HCT116 (cell line): ENCODE measurements at regions not wholly inside any gene's neighbourhood (a gene's known extent, or its start where the extent isn't known, plus 50 kb on each side); places are given as distances from the start of the nearest gene placed in this dataset.

Experiments used
- ATAC-seq: fragments of 200-7000 bp; cut with Tn5 transposase; 2 replicates; pipeline ENCODE4 v1.9.1; 2020; ENCODE audit warnings: mild to moderate bottlenecking, moderate library complexity
- BruUV-seq: library from RNA; stranded (reverse); fragments of 400-500 nt; replicated peaks from 2 replicates; lab custom pipeline; 2021; lab: Mats Ljungman, UMichigan
- CTCF ChIA-PET: fragments of 300-600 bp; sonication (Branson Sonifier 250); formaldehyde crosslinking; loops from one replicate; lab custom pipeline; 2021; ENCODE audit warnings: antibody characterized with exemption; lab: Charles Lee
- POLR2A ChIA-PET: fragments of 300-600, 350-600 bp; sonication (Branson Sonifier 250); formaldehyde crosslinking; loops from one replicate; lab custom pipeline; 2021; ENCODE audit warnings: antibody characterized with exemption; lab: Charles Lee
- RAD21 ChIA-PET, 2 experiments: fragments of 300-600 bp; sonication (Branson Sonifier 250); formaldehyde crosslinking; loops; one replicate each; lab custom pipeline; 2023; ENCODE audit warnings: low total read pairs in 2 of 2; ENCODE audit not compliant: uncharacterized antibody in 2 of 2, unreplicated experiment in 2 of 2, low non-redundant PET in 1 of 2; lab: Charles Lee
- DNase-seq: peaks from one replicate; pipeline ENCODE4 v3.0.0-alpha.2; 2010; ENCODE audit warnings: low read depth, low spot score
- H2AFZ ChIP-seq: fragments of 200-600 bp; shearing (Covaris generic), sonication (generic); 2 replicates; pipeline ENCODE4 v1.6.1; 2017; ENCODE audit warnings: low read depth, mixed run types, mixed read lengths, antibody characterized with exemption, low read length; ENCODE audit not compliant: poor library complexity, severe bottlenecking
- H3K27ac ChIP-seq: 2 replicates; pipeline ENCODE4 v1.5.1; 2012; ENCODE audit warnings: low read depth, low read length
- H3K27me3 ChIP-seq: fragments of 200-600 bp; sonication (generic); 2 replicates; pipeline ENCODE4 v1.6.1; 2016; ENCODE audit warnings: mixed run types, low read length, mixed read lengths; ENCODE audit not compliant: insufficient read depth
- H3K36me3 ChIP-seq, 2 experiments: fragments of 200-500 bp in 1 of 2; fragments of 200-600 bp in 1 of 2; sonication (Bioruptor generic) in 1 of 2; sonication (generic) in 1 of 2; 2 replicates each; pipeline versions ENCODE4 v1.5.1 to v1.6.1; 2014 to 2016; ENCODE audit warnings: low read length in 2 of 2, inconsistent platforms in 1 of 2, mixed read lengths in 1 of 2, mixed run types in 1 of 2; ENCODE audit not compliant: insufficient read depth in 2 of 2, control insufficient read depth in 1 of 2
- H3K4me1 ChIP-seq, 2 experiments: fragments of 200-600 bp in 1 of 2; sonication (generic) in 1 of 2; 2 replicates each; pipeline versions ENCODE4 v1.5.1 to v1.6.1; 2012 to 2017; ENCODE audit warnings: low read length in 2 of 2, inconsistent platforms in 1 of 2, mild to moderate bottlenecking in 1 of 2, mixed read lengths in 1 of 2, mixed run types in 1 of 2, moderate library complexity in 1 of 2; ENCODE audit not compliant: insufficient read depth in 2 of 2, control insufficient read depth in 1 of 2
- H3K4me2 ChIP-seq: fragments of 200-600 bp; sonication (generic); 2 replicates; pipeline ENCODE4 v1.6.1; 2017; ENCODE audit warnings: mixed run types, low read length, mixed read lengths
- H3K4me3 ChIP-seq, 2 experiments: fragments of 200-600 bp in 1 of 2; sonication (generic) in 1 of 2; replicated peaks in 1 of 2; 2 replicates each; pipeline ENCODE4 v1.5.1; 2011 to 2016; ENCODE audit warnings: low read length in 2 of 2, control low read depth in 1 of 2, low read depth in 1 of 2, mild to moderate bottlenecking in 1 of 2, mixed read lengths in 1 of 2, mixed run types in 1 of 2
- H3K79me2 ChIP-seq: fragments of 200-600 bp; sonication (generic); 2 replicates; pipeline ENCODE4 v1.6.1; 2017; ENCODE audit warnings: mild to moderate bottlenecking, mixed run types, low read length, moderate library complexity, mixed read lengths; ENCODE audit not compliant: insufficient read depth
- H3K9ac ChIP-seq: fragments of 200-600 bp; sonication (generic); 2 replicates; pipeline ENCODE4 v1.6.1; 2016; ENCODE audit warnings: low read length, mixed read lengths
- H3K9me2 ChIP-seq: fragments of 200-600 bp; sonication (generic), shearing (Covaris generic); 2 replicates; pipeline ENCODE4 v1.6.1; 2017; ENCODE audit warnings: mixed run types, mild to moderate bottlenecking, moderate library complexity; ENCODE audit not compliant: insufficient read depth
- H3K9me3 ChIP-seq, 2 experiments: fragments of 200-500 bp in 1 of 2; fragments of 200-600 bp in 1 of 2; sonication (Bioruptor generic) in 1 of 2; sonication (generic) in 1 of 2; 2 replicates each; pipeline ENCODE4 v1.6.1; 2014 to 2017; ENCODE audit warnings: low read length in 2 of 2, mixed read lengths in 2 of 2, inconsistent platforms in 1 of 2, low read depth in 1 of 2, mild to moderate bottlenecking in 1 of 2, mixed run types in 1 of 2, moderate library complexity in 1 of 2; ENCODE audit not compliant: control insufficient read depth in 1 of 2, insufficient read depth in 1 of 2
- H4K20me1 ChIP-seq: fragments of 200-600 bp; sonication (generic), shearing (Covaris generic); 2 replicates; pipeline ENCODE4 v1.6.1; 2017; ENCODE audit warnings: mixed run types, mild to moderate bottlenecking, moderate library complexity; ENCODE audit not compliant: insufficient read depth
- CBX3 ChIP-seq: IDR thresholded peaks from 2 replicates; pipeline ENCODE4 v1.6.1; 2012; ENCODE audit warnings: low read depth
- CEBPB ChIP-seq: IDR thresholded peaks from 2 replicates; pipeline ENCODE4 v1.6.1; 2012; ENCODE audit warnings: low read depth
- EGR1 ChIP-seq: IDR thresholded peaks from 2 replicates; pipeline ENCODE4 v1.6.1; 2012; ENCODE audit warnings: low read depth
- ELF1 ChIP-seq: IDR thresholded peaks from 2 replicates; pipeline ENCODE4 v1.6.1; 2012; ENCODE audit warnings: low read depth, borderline replicate concordance
- EZH2 ChIP-seq: fragments of 200-600 bp; sonication (generic); IDR thresholded peaks from 2 replicates; pipeline ENCODE4 v1.6.1; 2017; ENCODE audit warnings: antibody characterized with exemption, mixed run types
- EZH2phosphoT487 ChIP-seq: fragments of 200-600 bp; IDR thresholded peaks from 2 replicates; pipeline ENCODE4 v1.6.1; 2018; ENCODE audit warnings: antibody characterized with exemption, borderline replicate concordance
- FOSL1 ChIP-seq: IDR thresholded peaks from 2 replicates; pipeline ENCODE4 v1.6.1; 2012; ENCODE audit warnings: low read depth
- JUND ChIP-seq: IDR thresholded peaks from 2 replicates; pipeline ENCODE4 v1.6.1; 2012
- POLR2A ChIP-seq: IDR thresholded peaks from 2 replicates; pipeline ENCODE4 v1.7.0; 2011; ENCODE audit warnings: borderline replicate concordance; ENCODE audit not compliant: insufficient read depth, insufficient read length; ENCODE audit errors: extremely low read depth
- POLR2AphosphoS5 ChIP-seq: IDR thresholded peaks from 2 replicates; pipeline ENCODE4 v1.6.1; 2011; ENCODE audit warnings: mild to moderate bottlenecking, low read depth, low read length, moderate library complexity
- SP1 ChIP-seq: IDR thresholded peaks from 2 replicates; pipeline ENCODE4 v1.6.1; 2012; ENCODE audit warnings: low read depth
- SRF ChIP-seq: IDR thresholded peaks from 2 replicates; pipeline ENCODE4 v1.6.1; 2012; ENCODE audit warnings: low read depth
- TCF7L2 ChIP-seq: IDR thresholded peaks from 2 replicates; pipeline ENCODE4 v1.7.0; 2011; ENCODE audit warnings: borderline replicate concordance, inconsistent platforms; ENCODE audit not compliant: insufficient read depth, insufficient read length; ENCODE audit errors: extremely low read depth
- YY1 ChIP-seq: IDR thresholded peaks from 2 replicates; pipeline ENCODE4 v1.6.1; 2011; ENCODE audit warnings: low read length, low read depth, moderate library complexity, mild to moderate bottlenecking; ENCODE audit not compliant: insufficient replicate concordance; ENCODE audit errors: extremely low read depth
- ZFX ChIP-seq: fragments of 450-650 bp; IDR thresholded peaks from 2 replicates; pipeline ENCODE4 v1.6.1; 2017
- ZNF274 ChIP-seq: fragments of 200-500 bp; sonication (Bioruptor generic); IDR thresholded peaks from 2 replicates; pipeline ENCODE4 v1.6.1; 2014; ENCODE audit warnings: mild to moderate bottlenecking, low read depth, low read length, inconsistent platforms
- intact Hi-C: fragments of 100-400 bp; cut with micrococcal nuclease; formaldehyde crosslinking; loops from 2 replicates; pipeline ENCODE4 v1.10.0; 2022
- TF ChIP-seq, protein P1 (sequence below): IDR thresholded peaks from 2 replicates; pipeline ENCODE4 v1.6.1; 2012
- TF ChIP-seq, protein P2 (sequence below): IDR thresholded peaks from 2 replicates; pipeline ENCODE4 v1.6.1; 2012; ENCODE audit warnings: low read depth
- TF ChIP-seq, protein P3 (sequence below): IDR thresholded peaks from 2 replicates; pipeline ENCODE4 v1.6.1; 2012
- TF ChIP-seq, protein P4 (sequence below): IDR thresholded peaks from 2 replicates; pipeline ENCODE4 v1.6.1; 2011; ENCODE audit warnings: mild to moderate bottlenecking, low read length, moderate library complexity; ENCODE audit not compliant: insufficient replicate concordance; ENCODE audit errors: extremely low read depth

DNA sequence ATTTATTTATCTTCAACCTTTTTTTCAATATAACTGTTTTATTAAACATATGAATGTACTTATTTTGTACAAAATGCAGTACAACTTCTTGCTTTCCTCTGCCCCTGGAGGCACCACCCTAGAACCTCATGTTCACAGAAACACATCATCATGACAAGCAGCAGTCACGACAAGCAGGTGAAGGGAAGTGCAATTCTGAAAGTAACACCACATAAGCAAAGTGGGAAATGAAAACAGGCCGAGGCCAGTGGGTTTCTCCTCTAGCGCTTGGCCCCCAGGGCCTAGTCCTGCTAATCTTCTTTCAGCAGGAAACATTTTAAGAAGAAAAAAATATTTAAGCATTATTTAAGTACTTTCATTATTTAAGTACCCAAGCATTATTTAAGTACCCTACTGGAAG lies 598.1 kb downstream of the SH2D4B start:
- Histone ChIP-seq H3K9ac (no peak overlapping the region), H3K4me2 (no peak overlapping the region), H3K27me3 (no peaks in the 10 kb centered on the region), H3K79me2 (no peaks in the 10 kb centered on the region), H3K9me2 (no peaks in the 10 kb centered on the region), H3K27ac (no peak overlapping the region), H3K4me3 (no peak overlapping the region), H4K20me1 (no peaks in the 10 kb centered on the region), H3K36me3 (no peaks in the 10 kb centered on the region), H3K4me1 (no peaks in the 10 kb centered on the region), H2AFZ (no peak overlapping the region), H3K9me3 (peaks cover 0 to 4% of the 10 kb centered on the region in 2 experiments; a peak in 1 of 4 replicates)
- no TSS peak for BruUV-seq
- TF ChIP-seq POLR2AphosphoS5 (no peak), ELF1 (no peak), EZH2phosphoT487 (no peak), CEBPB (no peak), FOSL1 (no peak), ZFX (no peak), JUND (no peak), SP1 (no peak), CBX3 (no peak), SRF (no peak), EZH2 (no peak), POLR2A (no peak), ZNF274 (no peak), TCF7L2 (no peak), YY1 (no peak), EGR1 (no peak)
- TF ChIP-seq, protein P1, sequence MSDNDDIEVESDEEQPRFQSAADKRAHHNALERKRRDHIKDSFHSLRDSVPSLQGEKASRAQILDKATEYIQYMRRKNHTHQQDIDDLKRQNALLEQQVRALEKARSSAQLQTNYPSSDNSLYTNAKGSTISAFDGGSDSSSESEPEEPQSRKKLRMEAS: no peak
- TF ChIP-seq, protein P2, sequence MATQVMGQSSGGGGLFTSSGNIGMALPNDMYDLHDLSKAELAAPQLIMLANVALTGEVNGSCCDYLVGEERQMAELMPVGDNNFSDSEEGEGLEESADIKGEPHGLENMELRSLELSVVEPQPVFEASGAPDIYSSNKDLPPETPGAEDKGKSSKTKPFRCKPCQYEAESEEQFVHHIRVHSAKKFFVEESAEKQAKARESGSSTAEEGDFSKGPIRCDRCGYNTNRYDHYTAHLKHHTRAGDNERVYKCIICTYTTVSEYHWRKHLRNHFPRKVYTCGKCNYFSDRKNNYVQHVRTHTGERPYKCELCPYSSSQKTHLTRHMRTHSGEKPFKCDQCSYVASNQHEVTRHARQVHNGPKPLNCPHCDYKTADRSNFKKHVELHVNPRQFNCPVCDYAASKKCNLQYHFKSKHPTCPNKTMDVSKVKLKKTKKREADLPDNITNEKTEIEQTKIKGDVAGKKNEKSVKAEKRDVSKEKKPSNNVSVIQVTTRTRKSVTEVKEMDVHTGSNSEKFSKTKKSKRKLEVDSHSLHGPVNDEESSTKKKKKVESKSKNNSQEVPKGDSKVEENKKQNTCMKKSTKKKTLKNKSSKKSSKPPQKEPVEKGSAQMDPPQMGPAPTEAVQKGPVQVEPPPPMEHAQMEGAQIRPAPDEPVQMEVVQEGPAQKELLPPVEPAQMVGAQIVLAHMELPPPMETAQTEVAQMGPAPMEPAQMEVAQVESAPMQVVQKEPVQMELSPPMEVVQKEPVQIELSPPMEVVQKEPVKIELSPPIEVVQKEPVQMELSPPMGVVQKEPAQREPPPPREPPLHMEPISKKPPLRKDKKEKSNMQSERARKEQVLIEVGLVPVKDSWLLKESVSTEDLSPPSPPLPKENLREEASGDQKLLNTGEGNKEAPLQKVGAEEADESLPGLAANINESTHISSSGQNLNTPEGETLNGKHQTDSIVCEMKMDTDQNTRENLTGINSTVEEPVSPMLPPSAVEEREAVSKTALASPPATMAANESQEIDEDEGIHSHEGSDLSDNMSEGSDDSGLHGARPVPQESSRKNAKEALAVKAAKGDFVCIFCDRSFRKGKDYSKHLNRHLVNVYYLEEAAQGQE: no peak
- TF ChIP-seq, protein P3, sequence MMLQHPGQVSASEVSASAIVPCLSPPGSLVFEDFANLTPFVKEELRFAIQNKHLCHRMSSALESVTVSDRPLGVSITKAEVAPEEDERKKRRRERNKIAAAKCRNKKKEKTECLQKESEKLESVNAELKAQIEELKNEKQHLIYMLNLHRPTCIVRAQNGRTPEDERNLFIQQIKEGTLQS: no peak
- TF ChIP-seq, protein P4, sequence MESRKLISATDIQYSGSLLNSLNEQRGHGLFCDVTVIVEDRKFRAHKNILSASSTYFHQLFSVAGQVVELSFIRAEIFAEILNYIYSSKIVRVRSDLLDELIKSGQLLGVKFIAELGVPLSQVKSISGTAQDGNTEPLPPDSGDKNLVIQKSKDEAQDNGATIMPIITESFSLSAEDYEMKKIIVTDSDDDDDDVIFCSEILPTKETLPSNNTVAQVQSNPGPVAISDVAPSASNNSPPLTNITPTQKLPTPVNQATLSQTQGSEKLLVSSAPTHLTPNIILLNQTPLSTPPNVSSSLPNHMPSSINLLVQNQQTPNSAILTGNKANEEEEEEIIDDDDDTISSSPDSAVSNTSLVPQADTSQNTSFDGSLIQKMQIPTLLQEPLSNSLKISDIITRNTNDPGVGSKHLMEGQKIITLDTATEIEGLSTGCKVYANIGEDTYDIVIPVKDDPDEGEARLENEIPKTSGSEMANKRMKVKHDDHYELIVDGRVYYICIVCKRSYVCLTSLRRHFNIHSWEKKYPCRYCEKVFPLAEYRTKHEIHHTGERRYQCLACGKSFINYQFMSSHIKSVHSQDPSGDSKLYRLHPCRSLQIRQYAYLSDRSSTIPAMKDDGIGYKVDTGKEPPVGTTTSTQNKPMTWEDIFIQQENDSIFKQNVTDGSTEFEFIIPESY: no peak
- ChIA-PET RAD21 (no interaction called here), POLR2A (no interaction called here), CTCF (no interaction called here)
- DNase-seq (no peak), ATAC-seq (no peak)
- intact Hi-C loops: no loop called here
